Spleen (tissue), 7 donors: ENCODE measurements at regions not wholly inside any gene's neighbourhood (a gene's known extent, or its start where the extent isn't known, plus 50 kb on each side); places are given as distances from the start of the nearest gene placed in this dataset.

Source experiments
- CTCF ChIP-seq, 11 experiments: fragments of 200-600 bp in 7 of 11; fragments of 450-650 bp in 4 of 11; sonication (generic) in 4 of 11; IDR thresholded peaks in 8 of 11; conservative IDR thresholded peaks in 3 of 11; 1 replicate in 7 of 11; 2 replicates in 4 of 11; pipeline versions ENCODE4 v1.4.0 to v1.8.0; 2016 to 2021; ENCODE audit warnings: antibody characterized with exemption in 11 of 11, inconsistent platforms in 4 of 11, mild to moderate bottlenecking in 1 of 11
- POLR2A ChIP-seq, 3 donors: fragments of 450-650 bp; IDR thresholded peaks; one replicate each; pipeline ENCODE4 v1.5.1; 2017; ENCODE audit warnings: antibody characterized with exemption in 3 of 3, mild to moderate bottlenecking in 1 of 3
- POLR2AphosphoS5 ChIP-seq, 3 donors: sonication (generic); formaldehyde crosslinking; IDR thresholded peaks; one replicate each; pipeline ENCODE4 v1.5.1; 2017; ENCODE audit warnings: antibody characterized with exemption in 3 of 3
- donor health status: DM: no; HTN: no; CAD: no; lungs with moderate emphysema.
- donor health status: DM: no; HTN: no; CAD: no.
- donor health status: DM: no; HTN: no; CAD: no.

- no peak for TF ChIP-seq CTCF (IDR thresholded peaks at IDR 0.05 in 8 of 11, conservative IDR thresholded peaks at IDR 0.05 in 3 of 11)
- no peak for TF ChIP-seq POLR2AphosphoS5 (IDR thresholded peaks at IDR 0.05)
- no peak for TF ChIP-seq POLR2A (IDR thresholded peaks at IDR 0.05)
These were observed 316.5 kb upstream of the PHF14 start for GRCh38 chr7:10657201-10657600.
